HepG2 (cell line): ENCODE measurements at regions not wholly inside any gene's neighbourhood (a gene's known extent, or its start where the extent isn't known, plus 50 kb on each side); places are given as distances from the start of the nearest gene placed in this dataset.

ENCODE experiments used
- ATAC-seq: fragments of 200-7000 bp; cut with Tn5 transposase; 3 replicates; pipeline ENCODE4 v1.9.1; 2020; ENCODE audit warnings: mild to moderate bottlenecking, moderate library complexity
- BruUV-seq: library from RNA; stranded (reverse); fragments of 400-500 nt; replicated peaks from 2 replicates; lab custom pipeline; 2021; lab: Mats Ljungman, UMichigan
- CTCF ChIA-PET: fragments of 300-600 bp; formaldehyde crosslinking; extraction: SDS; loops from one replicate; lab custom pipeline; 2021; ENCODE audit warnings: low total read pairs, inconsistent platforms, low intra/inter-chr PET ratio; lab: Yijun Ruan, JAX
- POLR2A ChIA-PET: fragments of 350-600 bp; sonication (Branson Sonifier 250); formaldehyde crosslinking; loops from one replicate; lab custom pipeline; 2020; ENCODE audit warnings: antibody characterized with exemption, inconsistent platforms; lab: Yijun Ruan, JAX
- DNase-seq: peaks from one replicate; pipeline ENCODE4 v3.0.0-alpha.2; 2015; ENCODE audit warnings: low spot score
- FAIRE-seq: peaks from 3 replicates; lab custom pipeline; 2011; peaks lifted over from hg19 to GRCh38; lab: Jason Lieb, UNC
- H2AFZ ChIP-seq: one replicate; pipeline ENCODE4 v1.6.1; 2011; ENCODE audit warnings: low read length, inconsistent platforms
- H3K27ac ChIP-seq: fragments of 300-600 bp; 3 replicates; pipeline ENCODE4 v1.8.0; 2011; ENCODE audit warnings: mixed run types, mild to moderate bottlenecking, mixed read lengths, low read length, inconsistent platforms; ENCODE audit not compliant: insufficient read depth; ENCODE audit errors: extremely low read length
- H3K27me3 ChIP-seq, 2 experiments: fragments of 200-600 bp in 1 of 2; 2 replicates in 1 of 2; 3 replicates in 1 of 2; pipeline versions ENCODE4 v1.6.0 to v1.8.0; 2011; ENCODE audit warnings: low read length in 2 of 2, mild to moderate bottlenecking in 2 of 2, moderate library complexity in 2 of 2, inconsistent platforms in 1 of 2; ENCODE audit not compliant: insufficient read depth in 2 of 2, control insufficient read depth in 1 of 2
- H3K36me3 ChIP-seq, 2 experiments: fragments of 200-600 bp in 1 of 2; replicated peaks in 1 of 2; 2 replicates in 1 of 2; 3 replicates in 1 of 2; pipeline versions ENCODE4 v1.5.1 to v1.8.0; 2011; ENCODE audit warnings: low read length in 2 of 2, inconsistent platforms in 1 of 2; ENCODE audit not compliant: insufficient read depth in 2 of 2, control insufficient read depth in 1 of 2
- H3K4me1 ChIP-seq: 2 replicates; pipeline ENCODE4 v1.5.1; 2012; ENCODE audit warnings: low read length, inconsistent platforms; ENCODE audit not compliant: insufficient read depth
- H3K4me2 ChIP-seq: 2 replicates; pipeline ENCODE4 v1.6.0; 2011; ENCODE audit warnings: low read depth, low read length, inconsistent platforms
- H3K4me3 ChIP-seq, 3 experiments: fragments of 200-600 bp in 1 of 3; sonication (generic), shearing (Covaris generic) in 1 of 3; replicated peaks in 1 of 3; 2 replicates each; pipeline ENCODE4 v1.5.1; 2011 to 2016; ENCODE audit warnings: low read length in 3 of 3, inconsistent platforms in 2 of 3, low read depth in 2 of 3, mild to moderate bottlenecking in 2 of 3, control low read depth in 1 of 3, mixed read lengths in 1 of 3; ENCODE audit not compliant: insufficient read depth in 1 of 3
- H3K79me2 ChIP-seq: one replicate; pipeline ENCODE4 v1.6.1; 2011; ENCODE audit warnings: low read length, inconsistent platforms; ENCODE audit not compliant: insufficient read depth
- H3K9ac ChIP-seq: 2 replicates; pipeline ENCODE4 v1.6.0; 2011; ENCODE audit warnings: mild to moderate bottlenecking, low read depth, low read length, inconsistent platforms; ENCODE audit not compliant: insufficient read depth
- H3K9me3 ChIP-seq: 2 replicates; pipeline ENCODE4 v1.5.1; 2012; ENCODE audit warnings: mild to moderate bottlenecking, low read length
- H4K20me1 ChIP-seq: 2 replicates; pipeline ENCODE4 v1.6.0; 2011; ENCODE audit warnings: inconsistent platforms, mild to moderate bottlenecking, low read length, moderate library complexity; ENCODE audit not compliant: insufficient read depth
- CHCHD3 ChIP-seq: sonication (generic); formaldehyde crosslinking; IDR thresholded peaks from 2 replicates; pipeline ENCODE4 v1.8.0; 2022; ENCODE audit warnings: mild to moderate bottlenecking, missing genetic modification reagents, moderate library complexity
- KLF13 ChIP-seq: sonication (generic); formaldehyde crosslinking; IDR thresholded peaks from 2 replicates; pipeline ENCODE4 v1.4.0; 2020; ENCODE audit warnings: mild to moderate bottlenecking, missing genetic modification reagents
- MED1 ChIP-seq: sonication (generic); formaldehyde crosslinking; IDR thresholded peaks from 2 replicates; pipeline ENCODE4 v1.4.0; 2020; ENCODE audit warnings: missing genetic modification reagents
- MXI1 ChIP-seq: IDR thresholded peaks from 3 replicates; pipeline ENCODE4 v1.6.1; 2012; ENCODE audit warnings: low read depth, low read length, inconsistent platforms, borderline replicate concordance
- NFE2 ChIP-seq: sonication (generic); formaldehyde crosslinking; IDR thresholded peaks from 2 replicates; pipeline ENCODE4 v1.4.0; 2020; ENCODE audit warnings: missing genetic modification reagents
- RFX3 ChIP-seq: IDR thresholded peaks from 2 replicates; pipeline ENCODE4 v1.6.1; 2016; ENCODE audit warnings: missing biosample characterization, missing genetic modification reagents
- SOX6 ChIP-seq, 2 experiments: fragments of 450-650 bp in 1 of 2; sonication (generic) in 1 of 2; formaldehyde crosslinking in 1 of 2; IDR thresholded peaks; 2 replicates each; pipeline versions ENCODE4 v1.4.0 to v1.6.1; 2017 to 2020; ENCODE audit warnings: antibody characterized with exemption in 1 of 2, mild to moderate bottlenecking in 1 of 2, missing genetic modification reagents in 1 of 2
- SUZ12 ChIP-seq: fragments of 150-350 bp; IDR thresholded peaks from 2 replicates; pipeline ENCODE4 v1.6.1; 2014; ENCODE audit warnings: low read depth, low read length
- TCF12 ChIP-seq, 2 experiments: fragments of 450-650 bp in 1 of 2; sonication (generic) in 1 of 2; formaldehyde crosslinking in 1 of 2; IDR thresholded peaks; 2 replicates each; pipeline versions ENCODE4 v1.6.1 to v1.8.0; 2017 to 2022; ENCODE audit warnings: antibody characterized with exemption in 1 of 2, mild to moderate bottlenecking in 1 of 2, missing genetic modification reagents in 1 of 2, moderate library complexity in 1 of 2
- XRCC5 ChIP-seq: fragments of 200-400 bp; formaldehyde crosslinking; optimal IDR thresholded peaks from 2 replicates; pipeline ENCODE3; 2017; ENCODE audit warnings: mild to moderate bottlenecking, low read length
- ZFP37 ChIP-seq: sonication (generic); formaldehyde crosslinking; IDR thresholded peaks from 2 replicates; pipeline ENCODE4 v1.4.0; 2020; ENCODE audit warnings: missing genetic modification reagents, borderline replicate concordance
- ZMAT3 ChIP-seq: sonication (generic); formaldehyde crosslinking; conservative IDR thresholded peaks from 2 replicates; pipeline ENCODE4 v1.7.0; 2021; ENCODE audit warnings: missing genetic modification reagents
- ZNF552 ChIP-seq: sonication (generic); formaldehyde crosslinking; IDR thresholded peaks from 2 replicates; pipeline ENCODE4 v1.9.0; 2022; ENCODE audit warnings: missing genetic modification reagents, mild to moderate bottlenecking, borderline replicate concordance
- ZNF615 ChIP-seq: sonication (generic); formaldehyde crosslinking; IDR thresholded peaks from 2 replicates; pipeline ENCODE4 v1.5.0; 2020; ENCODE audit warnings: mild to moderate bottlenecking, missing genetic modification reagents, borderline replicate concordance
- WGBS: methylation state at CpG from one replicate; pipeline ENCODE4 v1.1.6; 2017; ENCODE audit warnings: low lambda C conversion rate; 5-methylcytosine and 5-hydroxymethylcytosine counted together
- in situ Hi-C: cut with HindIII; loops from 2 replicates; pipeline ENCODE4 v1.10.0; 2017; ENCODE audit warnings: low pct_unique_long_range_greater_than_20kb; ENCODE audit not compliant: extremely low pct_ligation_motif_present
- intact Hi-C: fragments of 100-400 bp; cut with micrococcal nuclease; formaldehyde crosslinking; loops from one replicate; pipeline ENCODE4 v1.10.0; 2022; ENCODE audit not compliant: unreplicated experiment
- TF ChIP-seq, protein P1 (sequence below): sonication (generic); formaldehyde crosslinking; IDR thresholded peaks from 2 replicates; pipeline ENCODE4 v1.5.0; 2020; ENCODE audit warnings: mild to moderate bottlenecking, missing genetic modification reagents, borderline replicate concordance

GRCh38 chr5:12896086-12896485 lies 991.8 kb upstream of the CTNND2 start (continued):
- TF ChIP-seq MXI1 (no peak), ZNF552 (CRISPR knock-in tag) (no peak), TCF12 (IDR thresholded peaks at IDR 0.05) (no peak), TCF12 (CRISPR knock-in tag; IDR thresholded peaks at IDR 0.05) (no peak)

- Histone ChIP-seq H4K20me1 (no peaks in the 10 kb centered on the region), H3K27ac (no peak overlapping the region), H3K9me3 (peaks cover 83% of the 10 kb centered on the region), H3K27me3 (no peaks in the 10 kb centered on the region; a peak in 1 of 5 replicates), H3K36me3 (no peaks in the 10 kb centered on the region), H3K4me3 (no peak overlapping the region), H3K79me2 (no peaks in the 10 kb centered on the region), H3K9ac (no peak overlapping the region), H2AFZ (no peak overlapping the region), H3K4me2 (no peak overlapping the region), H3K4me1 (no peaks in the 10 kb centered on the region)
- DNase-seq (no peak), ATAC-seq (no peak), FAIRE-seq (no peak)
- ChIA-PET CTCF (no interaction called here), POLR2A (no interaction called here)
- no TSS peak for BruUV-seq
- in situ Hi-C loops (no loop called here), intact Hi-C loops (no loop called here)
- TF ChIP-seq XRCC5 (no peak), KLF13 (CRISPR knock-in tag) (no peak), NFE2 (CRISPR knock-in tag) (no peak), SOX6 (IDR thresholded peaks at IDR 0.05) (no peak), SOX6 (CRISPR knock-in tag; IDR thresholded peaks at IDR 0.05) (no peak), RFX3 (CRISPR knock-in tag) (no peak), ZMAT3 (CRISPR knock-in tag) (no peak), MED1 (CRISPR knock-in tag) (no peak), ZFP37 (no peak), SUZ12 (no peak), ZNF615 (no peak), CHCHD3 (CRISPR knock-in tag) (no peak)
- TF ChIP-seq, protein P1, sequence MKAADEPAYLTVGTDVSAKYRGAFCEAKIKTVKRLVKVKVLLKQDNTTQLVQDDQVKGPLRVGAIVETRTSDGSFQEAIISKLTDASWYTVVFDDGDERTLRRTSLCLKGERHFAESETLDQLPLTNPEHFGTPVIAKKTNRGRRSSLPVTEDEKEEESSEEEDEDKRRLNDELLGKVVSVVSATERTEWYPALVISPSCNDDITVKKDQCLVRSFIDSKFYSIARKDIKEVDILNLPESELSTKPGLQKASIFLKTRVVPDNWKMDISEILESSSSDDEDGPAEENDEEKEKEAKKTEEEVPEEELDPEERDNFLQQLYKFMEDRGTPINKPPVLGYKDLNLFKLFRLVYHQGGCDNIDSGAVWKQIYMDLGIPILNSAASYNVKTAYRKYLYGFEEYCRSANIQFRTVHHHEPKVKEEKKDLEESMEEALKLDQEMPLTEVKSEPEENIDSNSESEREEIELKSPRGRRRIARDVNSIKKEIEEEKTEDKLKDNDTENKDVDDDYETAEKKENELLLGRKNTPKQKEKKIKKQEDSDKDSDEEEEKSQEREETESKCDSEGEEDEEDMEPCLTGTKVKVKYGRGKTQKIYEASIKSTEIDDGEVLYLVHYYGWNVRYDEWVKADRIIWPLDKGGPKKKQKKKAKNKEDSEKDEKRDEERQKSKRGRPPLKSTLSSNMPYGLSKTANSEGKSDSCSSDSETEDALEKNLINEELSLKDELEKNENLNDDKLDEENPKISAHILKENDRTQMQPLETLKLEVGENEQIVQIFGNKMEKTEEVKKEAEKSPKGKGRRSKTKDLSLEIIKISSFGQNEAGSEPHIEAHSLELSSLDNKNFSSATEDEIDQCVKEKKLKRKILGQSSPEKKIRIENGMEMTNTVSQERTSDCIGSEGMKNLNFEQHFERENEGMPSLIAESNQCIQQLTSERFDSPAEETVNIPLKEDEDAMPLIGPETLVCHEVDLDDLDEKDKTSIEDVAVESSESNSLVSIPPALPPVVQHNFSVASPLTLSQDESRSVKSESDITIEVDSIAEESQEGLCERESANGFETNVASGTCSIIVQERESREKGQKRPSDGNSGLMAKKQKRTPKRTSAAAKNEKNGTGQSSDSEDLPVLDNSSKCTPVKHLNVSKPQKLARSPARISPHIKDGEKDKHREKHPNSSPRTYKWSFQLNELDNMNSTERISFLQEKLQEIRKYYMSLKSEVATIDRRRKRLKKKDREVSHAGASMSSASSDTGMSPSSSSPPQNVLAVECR (CRISPR knock-in tag), result no peak
- WGBS, result 1% methylated on average over 2 of the region's 2 CpGs
These were observed 980.8 kb upstream of the CTNND2 start for GRCh38 chr5:12885018-12885417.
